Cardiac fibroblast (primary cell): ENCODE measurements at regions not wholly inside any gene's neighbourhood (a gene's known extent, or its start where the extent isn't known, plus 50 kb on each side); places are given as distances from the start of the nearest gene placed in this dataset.
A peak's percentile ranks its signal among the peaks of the same experiment; 100 is the strongest.

ENCODE experiments used
- DNase-seq, 2 donors: peaks; one replicate each; pipeline versions ENCODE4 v3.0.0 to v3.0.0-alpha.2; 2010; ENCODE audit warnings: low read depth in 2 of 2
- H3K4me3 ChIP-seq, 2 donors: replicated peaks in 1 of 2; 1 replicate in 1 of 2; 2 replicates in 1 of 2; pipeline ENCODE4 v1.5.1; 2011; ENCODE audit warnings: low read depth in 2 of 2, low read length in 2 of 2, mild to moderate bottlenecking in 2 of 2, moderate library complexity in 1 of 2
- CTCF ChIP-seq: IDR thresholded peaks from one replicate; pipeline ENCODE4 v1.5.1; 2011; ENCODE audit warnings: low read depth, mild to moderate bottlenecking, low read length, inconsistent platforms

GRCh38 chr18:51426996-51427395 is 229.5 kb upstream of the MEX3C start:
- peak in 1 of 2 donors; percentile 23 for DNase-seq
- no peak for TF ChIP-seq CTCF

GRCh38 chr18:51429644-51430043 is 232.2 kb upstream of the MEX3C start:
- no peak overlapping the region for H3K4me3 ChIP-seq
- no peak for DNase-seq
- no peak for TF ChIP-seq CTCF

More at GRCh38 chr18:51426996-51427395, 229.5 kb upstream of the MEX3C start:
- H3K4me3 ChIP-seq = no peak overlapping the region

- no peak for TF ChIP-seq CTCF
Measured at GRCh38 chr18:51430538-51430937, 233.1 kb upstream of the MEX3C start.

GRCh38 chr18:51433296-51433695 is 235.8 kb upstream of the MEX3C start:
- H3K4me3 ChIP-seq = no peak overlapping the region
- DNase-seq = no peak
- no peak for TF ChIP-seq CTCF

More at GRCh38 chr18:51430538-51430937, 233.1 kb upstream of the MEX3C start:
- H3K4me3 ChIP-seq = no peak overlapping the region
- DNase-seq = no peak

GRCh38 chr18:51433881-51434280 is 236.4 kb upstream of the MEX3C start:
- DNase-seq = no peak
- TF ChIP-seq CTCF = no peak
- no peak overlapping the region for H3K4me3 ChIP-seq

GRCh38 chr18:51437280-51438271 is 240.1 kb upstream of the MEX3C start:
- peak in 1 of 2 donors; percentile 63 for DNase-seq
- no peak for TF ChIP-seq CTCF
- H3K4me3 ChIP-seq = peak overlapping the region in 1 of 2 donors; percentile 14
